ENCODE measurements at regions not wholly inside any gene's neighbourhood (a gene's known extent, or its start where the extent isn't known, plus 50 kb on each side); places are given as distances from the start of the nearest gene placed in this dataset.
A peak's percentile ranks its signal among the peaks of the same experiment; 100 is the strongest.

GRCh38 chr4:111136438-111136837 is 513.6 kb upstream of the PITX2 start:
- DNase-seq (ENCODE audit: low read depth) = peak; percentile 55

- no peak for DNase-seq (ENCODE audit: low read depth)
These were observed 514.1 kb upstream of the PITX2 start for GRCh38 chr4:111136967-111137366.

GRCh38 chr4:111143510-111143909 is 520.6 kb upstream of the PITX2 start:
- DNase-seq (ENCODE audit: low read depth) = no peak

- DNase-seq (ENCODE audit: low read depth) = no peak
These were observed 532.1 kb upstream of the PITX2 start for GRCh38 chr4:111154934-111155333.

- DNase-seq (ENCODE audit: low read depth) = peak; percentile 34
These were observed 541.7 kb upstream of the PITX2 start for GRCh38 chr4:111164556-111164955.

GRCh38 chr4:111174331-111174730 is 551.5 kb upstream of the PITX2 start:
- DNase-seq (ENCODE audit: low read depth) = no peak

GRCh38 chr4:111178231-111178630 is 555.4 kb upstream of the PITX2 start:
- no peak for DNase-seq (ENCODE audit: low read depth)

- peak; percentile 8 for DNase-seq (ENCODE audit: low read depth)
These were observed 564.2 kb upstream of the PITX2 start for GRCh38 chr4:111187108-111187507.

- DNase-seq (ENCODE audit: low read depth) = no peak
These were observed 575.6 kb upstream of the PITX2 start for GRCh38 chr4:111198446-111198845.

GRCh38 chr4:111204797-111205196 is 581.9 kb upstream of the PITX2 start:
- peak; percentile 12 for DNase-seq (ENCODE audit: low read depth)

GRCh38 chr4:111208970-111209369 is 586.1 kb upstream of the PITX2 start:
- DNase-seq (ENCODE audit: low read depth) = no peak

- no peak for DNase-seq (ENCODE audit: low read depth)
These were observed 586.8 kb upstream of the PITX2 start for GRCh38 chr4:111209706-111210105.

- DNase-seq (ENCODE audit: low read depth) = no peak
These were observed 587.7 kb upstream of the PITX2 start for GRCh38 chr4:111210595-111210994.

- DNase-seq (ENCODE audit: low read depth) = peak; percentile 32
These were observed 590.7 kb upstream of the PITX2 start for GRCh38 chr4:111213531-111213930.

- no peak for DNase-seq (ENCODE audit: low read depth)
These were observed 591.5 kb upstream of the PITX2 start for GRCh38 chr4:111214371-111214770.

- DNase-seq (ENCODE audit: low read depth) = no peak
These were observed 592.9 kb upstream of the PITX2 start for GRCh38 chr4:111215755-111216154.

- DNase-seq (ENCODE audit: low read depth) = no peak
These were observed 593.9 kb upstream of the PITX2 start for GRCh38 chr4:111216791-111217190.

GRCh38 chr4:111221371-111221770 is 598.5 kb upstream of the PITX2 start:
- no peak for DNase-seq (ENCODE audit: low read depth)

- peak; percentile 21 for DNase-seq (ENCODE audit: low read depth)
These were observed 605.5 kb upstream of the PITX2 start for GRCh38 chr4:111228396-111228795.

- peak; percentile 69 for DNase-seq (ENCODE audit: low read depth)
These were observed 606.0 kb upstream of the PITX2 start for GRCh38 chr4:111228874-111229273.

GRCh38 chr4:111230265-111230664 is 607.4 kb upstream of the PITX2 start:
- peak; percentile 81 for DNase-seq (ENCODE audit: low read depth)

- peak; percentile 17 for DNase-seq (ENCODE audit: low read depth)
These were observed 608.4 kb upstream of the PITX2 start for GRCh38 chr4:111231281-111231680.

- no peak for DNase-seq (ENCODE audit: low read depth)
These were observed 612.1 kb upstream of the PITX2 start for GRCh38 chr4:111234939-111235338.

GRCh38 chr4:111263836-111264235 is 641.0 kb upstream of the PITX2 start:
- no peak for DNase-seq (ENCODE audit: low read depth)

GRCh38 chr4:111266937-111267336 is 644.1 kb upstream of the PITX2 start:
- no peak for DNase-seq (ENCODE audit: low read depth)

Measured in iris pigment epithelial cell (primary cell).